ENCODE measurements at regions not wholly inside any gene's neighbourhood (a gene's known extent, or its start where the extent isn't known, plus 50 kb on each side); places are given as distances from the start of the nearest gene placed in this dataset.
"Not testable (repeated sequence)": the region's sequence is repeated elsewhere in the genome, so short reads cannot be mapped to it uniquely, and the experiment has no call there.

GRCh38 chr9:80699511-80699998, 989.8 kb downstream of the TLE1 start:
- no peak for DNase-seq

DNA sequence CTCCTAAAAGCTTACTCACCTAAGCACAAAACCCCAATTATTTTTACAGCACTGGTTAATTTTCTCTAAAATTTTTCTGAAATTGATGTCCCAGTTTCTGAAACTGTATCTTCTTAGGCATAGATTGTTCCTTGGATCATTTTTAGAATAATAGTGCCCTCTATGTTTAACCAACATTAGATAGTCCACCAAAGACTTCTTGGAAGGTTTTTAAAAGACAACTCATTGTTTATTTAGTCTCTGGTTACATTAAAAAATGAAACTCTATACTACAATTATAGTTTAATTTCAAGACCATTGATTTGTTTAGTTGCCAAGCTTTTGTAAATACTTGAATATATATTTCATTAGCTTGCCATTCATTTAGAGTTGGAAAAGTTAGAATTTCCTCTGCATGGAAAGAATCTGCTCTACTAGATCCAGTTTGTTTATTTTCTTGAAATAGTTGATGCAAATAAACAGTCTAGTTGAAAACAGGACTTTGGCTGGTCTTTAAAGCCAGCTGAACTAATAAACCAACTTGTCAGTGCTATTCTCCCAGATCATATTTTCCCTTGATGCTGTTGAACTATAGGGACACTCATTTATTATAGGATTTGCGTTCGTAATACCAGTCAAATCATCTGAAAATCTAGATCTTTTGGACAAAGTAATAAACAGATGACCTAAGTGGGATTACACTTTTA, 990.5 kb downstream of the TLE1 start:
- no peak for DNase-seq

GRCh38 chr9:80692751-80693150, 996.6 kb downstream of the TLE1 start:
- no peak for DNase-seq

- no peak for DNase-seq
Measured at GRCh38 chr9:80691229-80691628, 998.1 kb downstream of the TLE1 start.

- no peak for DNase-seq
Measured at GRCh38 chr9:80690349-80690939, 998.9 kb downstream of the TLE1 start.

- no peak for DNase-seq
Measured at GRCh38 chr9:80679916-80680315, 1009.4 kb downstream of the TLE1 start.

DNA sequence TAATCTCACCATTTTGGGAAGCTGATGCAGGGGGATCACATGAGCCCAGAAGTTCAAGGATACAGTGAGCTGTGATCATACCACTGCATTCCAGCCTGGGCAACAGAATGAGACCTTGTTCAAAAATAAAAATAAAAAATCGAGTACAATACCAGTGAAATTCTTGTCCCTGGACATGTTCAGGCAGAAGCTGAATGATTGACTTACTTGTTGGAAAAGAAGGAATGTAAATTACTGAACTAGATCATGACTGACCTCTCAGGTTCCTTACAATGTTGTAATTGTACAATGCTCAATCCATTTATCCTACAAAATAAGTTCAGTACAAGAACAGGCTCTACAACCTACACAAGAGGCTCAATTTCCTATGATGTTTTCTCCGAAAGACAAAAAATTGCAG, 1010.4 kb downstream of the TLE1 start:
- DNase-seq = no peak

DNA sequence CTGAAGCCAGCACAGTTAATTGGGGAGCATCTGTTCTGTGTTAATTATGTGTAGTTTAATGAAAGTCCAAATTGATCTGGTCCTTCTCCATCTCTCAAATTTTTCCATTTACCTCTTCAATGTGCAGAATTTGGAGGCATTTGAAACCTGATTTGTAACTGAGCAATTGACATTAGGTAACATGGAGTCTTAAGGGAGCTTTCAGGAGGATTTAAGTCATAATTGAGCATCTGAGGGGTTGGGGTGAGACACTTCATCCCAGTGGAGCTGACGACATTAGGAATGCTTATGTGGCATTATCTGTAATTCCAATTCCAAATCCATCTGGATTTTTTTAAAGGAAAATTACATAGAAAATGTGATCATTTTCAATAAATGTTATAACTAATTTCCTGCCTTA, 1015.9 kb downstream of the TLE1 start:
- no peak for DNase-seq

GRCh38 chr9:80665479-80665878, 1023.9 kb downstream of the TLE1 start:
- no peak for DNase-seq

DNA sequence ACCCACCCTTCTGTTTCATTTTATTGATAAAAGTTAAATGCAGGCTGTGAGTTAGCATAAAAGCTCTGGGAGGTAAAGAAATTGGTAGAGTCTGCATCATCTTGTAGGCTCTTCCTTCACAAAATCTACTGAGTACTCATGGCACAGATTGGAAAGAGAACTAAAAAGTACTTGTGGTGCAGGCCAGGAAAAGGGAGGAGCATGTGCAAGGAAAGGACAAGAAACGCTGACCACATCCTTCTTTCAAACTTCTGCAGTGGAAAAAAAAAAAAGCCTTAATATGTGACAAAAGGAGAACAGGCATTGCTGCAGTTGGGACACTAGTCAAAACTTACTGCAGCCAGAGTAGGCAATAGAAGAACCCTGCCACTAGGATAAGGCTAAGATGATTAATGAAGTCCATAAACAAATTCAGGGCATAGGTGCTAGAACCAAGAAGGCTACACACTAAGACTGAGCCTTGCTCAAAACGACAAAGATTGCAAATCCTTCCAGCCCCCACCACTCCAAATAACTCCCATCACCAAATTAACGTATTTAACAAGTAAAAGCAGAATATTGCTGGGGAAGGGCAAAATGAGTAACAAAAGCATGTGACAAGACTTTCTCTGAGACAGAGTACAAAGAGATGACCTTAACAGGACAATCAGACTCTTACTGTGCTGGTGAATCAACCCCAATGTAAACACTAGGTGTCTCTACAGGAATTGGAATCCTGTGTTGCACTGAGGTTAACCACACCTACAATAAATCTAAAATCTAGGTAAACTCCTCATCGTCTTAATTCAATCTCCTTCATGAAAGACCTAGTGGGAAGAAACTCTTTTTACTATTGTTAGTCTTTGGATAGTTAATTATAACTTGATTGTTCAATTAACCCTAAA, 1024.8 kb downstream of the TLE1 start:
- no peak for DNase-seq

GRCh38 chr9:80659751-80660150, 1029.6 kb downstream of the TLE1 start:
- not testable (repeated sequence) for DNase-seq

DNA sequence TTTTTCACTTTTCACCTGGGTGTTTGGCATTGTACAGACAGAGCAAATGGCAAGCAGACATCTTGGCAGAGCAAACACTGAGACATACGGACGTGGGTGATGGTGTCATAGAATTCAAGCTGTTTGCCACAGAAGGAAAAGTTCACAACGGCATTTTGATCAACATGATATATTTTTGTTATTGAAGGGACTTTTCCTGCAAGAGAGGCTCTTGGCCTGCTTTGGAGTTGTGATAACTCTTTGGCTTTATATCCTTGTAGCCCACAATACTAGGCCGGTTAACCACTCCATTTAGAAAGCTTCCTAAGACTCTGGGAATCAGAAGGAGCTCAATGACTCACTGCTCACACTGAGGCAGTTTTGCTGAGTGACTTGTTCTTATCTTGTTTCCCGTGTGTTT, 1038.3 kb downstream of the TLE1 start:
- no peak for DNase-seq

DNA sequence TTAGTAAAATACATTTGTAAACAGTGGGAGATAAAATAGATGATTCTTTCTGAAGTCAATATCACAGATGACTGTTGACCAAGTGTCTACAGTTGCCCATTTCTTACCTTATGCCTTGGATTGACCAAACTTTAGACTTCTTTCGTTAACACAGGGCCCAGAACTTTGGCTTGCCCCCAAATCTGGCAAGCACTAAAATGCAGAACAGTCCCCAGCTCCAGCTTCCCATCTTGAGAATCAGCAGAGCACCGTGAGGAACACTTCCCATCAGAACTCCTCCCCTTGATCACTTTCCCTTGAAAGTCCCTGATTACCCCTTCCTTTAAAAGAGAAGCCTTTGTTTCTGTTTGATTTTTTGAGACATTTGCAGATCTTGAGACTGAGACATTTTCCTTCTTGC, 1039.9 kb downstream of the TLE1 start:
- no peak for DNase-seq

GRCh38 chr9:80649001-80649420, 1040.3 kb downstream of the TLE1 start:
- DNase-seq = no peak

DNA sequence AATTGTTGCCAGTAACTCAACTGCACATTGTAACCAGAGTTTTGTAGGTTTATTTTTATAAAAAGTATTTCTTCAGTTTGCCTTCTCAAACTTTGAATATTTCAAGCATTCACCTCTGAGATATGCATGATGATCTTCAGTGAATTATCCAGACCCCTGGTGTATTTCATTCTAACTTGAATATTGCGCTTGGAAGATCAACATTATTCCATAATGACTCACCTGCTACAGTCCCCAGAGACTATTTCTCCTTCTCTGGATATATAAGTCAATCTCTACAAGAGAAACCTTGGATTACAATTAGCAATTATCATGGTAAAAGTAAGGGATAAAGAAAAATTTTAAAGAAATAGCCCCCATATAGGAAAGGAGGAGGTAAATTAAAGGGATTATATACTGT, 1041.0 kb downstream of the TLE1 start:
- no peak for DNase-seq

DNA sequence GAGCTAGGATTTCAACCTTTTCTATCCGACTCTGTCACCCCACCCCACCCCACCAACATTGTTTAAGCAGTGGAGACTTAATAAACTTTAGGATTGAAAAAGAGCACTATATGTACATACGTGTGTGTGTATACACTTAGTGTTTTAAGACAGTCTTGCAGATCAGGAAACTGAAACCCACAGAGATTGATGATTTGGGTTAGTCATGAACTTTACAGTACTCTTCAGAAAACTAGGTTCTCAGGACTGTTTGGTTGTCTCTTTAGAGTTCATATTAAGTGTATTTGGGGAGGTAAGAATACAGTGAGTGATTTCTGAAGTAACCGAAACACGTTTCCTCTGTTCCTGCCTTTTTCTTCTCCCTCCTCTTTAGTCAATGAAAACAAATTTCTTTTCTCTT, 1043.1 kb downstream of the TLE1 start:
- DNase-seq = no peak

DNA sequence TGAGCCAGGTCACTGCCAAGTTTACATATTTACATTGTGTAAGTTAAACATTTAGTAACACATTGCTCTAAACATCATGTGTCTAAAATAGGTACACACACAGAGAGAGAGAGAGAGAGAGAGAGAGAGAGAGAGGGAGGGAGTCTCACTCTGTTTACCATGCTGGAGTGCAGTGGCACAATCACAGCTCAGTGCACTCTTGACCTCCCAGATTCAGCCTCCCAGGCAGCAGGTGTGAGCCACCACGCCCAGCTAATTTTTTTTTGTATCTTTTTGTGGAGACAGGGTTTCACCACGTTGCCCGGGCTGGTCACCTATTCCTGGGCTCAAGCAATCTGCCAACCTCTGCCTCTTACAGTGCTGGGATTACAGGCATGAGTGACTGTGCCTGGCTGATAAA, 1045.3 kb downstream of the TLE1 start:
- DNase-seq = no peak

DNA sequence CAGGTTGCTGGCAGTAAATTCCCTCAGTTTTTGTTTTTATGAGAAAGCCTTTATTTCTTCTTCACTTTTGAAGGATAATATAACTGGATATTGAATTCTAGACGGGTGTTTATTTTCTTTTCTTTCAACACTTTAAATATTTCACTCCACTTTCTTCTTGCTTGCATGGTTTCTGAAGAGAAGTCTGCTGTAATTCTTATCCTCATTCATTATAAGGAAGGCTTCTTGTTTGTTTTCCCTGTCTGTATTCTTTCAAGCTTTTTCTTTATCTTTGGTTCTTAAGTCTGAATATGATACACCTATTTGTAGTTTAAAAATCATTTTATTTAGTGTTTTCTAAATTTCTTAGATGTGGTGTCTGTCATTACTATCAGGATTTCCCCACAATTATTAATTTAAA, 1054.3 kb downstream of the TLE1 start:
- no peak for DNase-seq

DNA sequence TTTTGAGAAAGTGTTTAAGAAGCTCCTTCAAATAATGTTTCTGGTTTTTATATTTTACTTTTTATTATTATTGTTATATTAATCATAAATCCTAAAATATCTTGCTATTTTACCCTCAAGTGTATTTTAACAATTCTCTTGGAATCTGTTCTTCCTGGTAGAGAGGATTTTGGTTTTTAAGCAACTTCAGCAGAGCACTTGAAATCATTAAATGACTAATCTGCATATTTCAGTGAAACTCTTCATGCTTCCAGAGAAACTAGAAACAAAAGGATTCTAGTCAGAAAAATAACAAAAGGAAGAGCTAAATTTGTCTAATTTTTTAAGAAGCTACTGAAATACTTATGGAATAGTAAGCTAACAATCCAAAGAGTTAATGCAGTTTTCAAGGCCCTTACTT, 1057.3 kb downstream of the TLE1 start:
- DNase-seq = no peak

DNA sequence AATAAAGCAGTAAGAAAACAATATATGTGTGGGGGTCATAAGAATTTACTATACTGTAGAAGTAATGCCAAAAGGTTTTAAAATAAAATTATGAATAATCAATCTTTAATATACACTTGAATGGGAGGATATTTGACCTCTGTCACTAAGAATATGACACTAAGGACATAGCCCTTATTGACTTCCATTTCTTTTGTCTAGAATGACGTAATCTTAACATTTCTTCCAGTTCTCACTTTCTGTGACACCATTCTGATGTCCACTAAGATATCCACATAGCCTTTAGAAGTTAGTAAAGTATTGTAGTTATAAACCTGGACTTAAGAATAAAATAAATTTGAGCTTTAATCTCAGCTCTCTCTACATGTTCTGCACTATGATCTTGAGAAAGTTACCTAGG, 1050.7 kb downstream of the TLE4 start:
- no peak for DNase-seq

- DNase-seq = no peak
Measured at GRCh38 chr9:80619356-80619755, 1047.6 kb downstream of the TLE4 start.

- no peak for DNase-seq
Measured at GRCh38 chr9:80615964-80616363, 1044.2 kb downstream of the TLE4 start.

- no peak for DNase-seq
Measured at GRCh38 chr9:80605793-80606192, 1034.0 kb downstream of the TLE4 start.
